DND-41 (cell line): ENCODE measurements at regions not wholly inside any gene's neighbourhood (a gene's known extent, or its start where the extent isn't known, plus 50 kb on each side); places are given as distances from the start of the nearest gene placed in this dataset.
"Not testable (repeated sequence)": the region's sequence is repeated elsewhere in the genome, so short reads cannot be mapped to it uniquely, and the experiment has no call there.

Experiments
- ATAC-seq: fragments of 200-7000 bp; cut with Tn5 transposase; 3 replicates; pipeline ENCODE4 v1.9.1; 2021; ENCODE audit warnings: low read depth; ENCODE audit not compliant: insufficient read depth
- DNase-seq: peaks from one replicate; pipeline ENCODE4 v3.0.0-alpha.2; 2020
- H2AFZ ChIP-seq: 2 replicates; pipeline ENCODE4 v1.6.0; 2012; ENCODE audit warnings: low read depth, low read length
- H3K27ac ChIP-seq: 2 replicates; pipeline ENCODE4 v1.5.1; 2012; ENCODE audit warnings: low read length, inconsistent platforms
- H3K27me3 ChIP-seq: fragments of 200-600 bp; sonication (generic); 2 replicates; pipeline ENCODE4 v1.6.0; 2012; ENCODE audit warnings: low read length, mild to moderate bottlenecking, inconsistent platforms; ENCODE audit not compliant: insufficient read depth, poor library complexity
- H3K36me3 ChIP-seq: 2 replicates; pipeline ENCODE4 v1.5.1; 2012; ENCODE audit warnings: low read length, inconsistent platforms; ENCODE audit not compliant: insufficient read depth
- H3K4me1 ChIP-seq: 2 replicates; pipeline ENCODE4 v1.5.1; 2012; ENCODE audit warnings: mild to moderate bottlenecking, low read length; ENCODE audit not compliant: insufficient read depth
- H3K4me2 ChIP-seq: 2 replicates; pipeline ENCODE4 v1.6.0; 2012; ENCODE audit warnings: mild to moderate bottlenecking, moderate library complexity, low read length, inconsistent platforms; ENCODE audit not compliant: insufficient read depth
- H3K4me3 ChIP-seq, 2 experiments: fragments of 200-600 bp in 1 of 2; shearing (Covaris generic) in 1 of 2; 2 replicates each; pipeline ENCODE4 v1.5.1; 2012 to 2016; ENCODE audit warnings: inconsistent platforms in 2 of 2, low read length in 2 of 2, mild to moderate bottlenecking in 2 of 2, low read depth in 1 of 2, moderate library complexity in 1 of 2
- H3K79me2 ChIP-seq: 2 replicates; pipeline ENCODE4 v1.6.0; 2012; ENCODE audit warnings: low read length, inconsistent platforms; ENCODE audit not compliant: insufficient read depth
- H3K9ac ChIP-seq: 2 replicates; pipeline ENCODE4 v1.6.0; 2012; ENCODE audit warnings: low read depth, mild to moderate bottlenecking, inconsistent platforms, low read length, moderate library complexity
- H3K9me3 ChIP-seq: 2 replicates; pipeline ENCODE4 v1.5.1; 2012; ENCODE audit warnings: low read length, moderate library complexity, mild to moderate bottlenecking, inconsistent platforms; ENCODE audit not compliant: insufficient read depth, severe bottlenecking
- H4K20me1 ChIP-seq: 2 replicates; pipeline ENCODE4 v1.6.0; 2012; ENCODE audit warnings: low read length; ENCODE audit not compliant: insufficient read depth
- CTCF ChIP-seq: IDR thresholded peaks from 2 replicates; pipeline ENCODE4 v1.5.1; 2012; ENCODE audit warnings: borderline replicate concordance, low read length, moderate library complexity, mild to moderate bottlenecking; ENCODE audit not compliant: poor library complexity, severe bottlenecking; ENCODE audit errors: extremely low read depth
- EZH2 ChIP-seq: IDR thresholded peaks from 3 replicates; pipeline ENCODE4 v1.6.1; 2012; ENCODE audit warnings: borderline replicate concordance, low read depth, mild to moderate bottlenecking, moderate library complexity, low read length, inconsistent platforms; ENCODE audit not compliant: severe bottlenecking

- Histone ChIP-seq H3K9me3 (no peaks in the 10 kb centered on the region), H3K4me2 (no peak overlapping the region), H4K20me1 (no peaks in the 10 kb centered on the region), H3K4me1 (no peaks in the 10 kb centered on the region), H3K27me3 (no peaks in the 10 kb centered on the region), H2AFZ (no peak overlapping the region), H3K79me2 (no peaks in the 10 kb centered on the region), H3K27ac (no peak overlapping the region), H3K4me3 (no peak overlapping the region), H3K36me3 (no peaks in the 10 kb centered on the region), H3K9ac (no peak overlapping the region)
- no peak for TF ChIP-seq EZH2
- TF ChIP-seq CTCF, result no peak
- DNase-seq, result no peak
- no peak for ATAC-seq
Measured at GRCh38 chr7:153066711-153067110, 307.2 kb downstream of the ACTR3B start.

GRCh38 chr7:153070141-153070540 lies 310.6 kb downstream of the ACTR3B start:
- ATAC-seq (no peak), DNase-seq (no peak)
- Histone ChIP-seq H3K27ac (no peak overlapping the region), H3K9ac (no peak overlapping the region), H3K27me3 (no peaks in the 10 kb centered on the region), H3K9me3 (no peaks in the 10 kb centered on the region), H4K20me1 (no peaks in the 10 kb centered on the region), H3K36me3 (no peaks in the 10 kb centered on the region), H3K4me3 (no peak overlapping the region), H2AFZ (no peak overlapping the region), H3K4me2 (no peak overlapping the region), H3K4me1 (no peaks in the 10 kb centered on the region), H3K79me2 (no peaks in the 10 kb centered on the region)
- no peak for TF ChIP-seq CTCF
- TF ChIP-seq EZH2, result no peak

- ATAC-seq (no peak), DNase-seq (no peak)
- Histone ChIP-seq H3K9me3 (no peaks in the 10 kb centered on the region), H3K79me2 (no peaks in the 10 kb centered on the region), H3K4me2 (no peak overlapping the region), H2AFZ (no peak overlapping the region), H3K27ac (no peak overlapping the region), H3K9ac (no peak overlapping the region), H3K27me3 (no peaks in the 10 kb centered on the region), H3K4me1 (no peaks in the 10 kb centered on the region), H4K20me1 (no peaks in the 10 kb centered on the region), H3K4me3 (no peak overlapping the region), H3K36me3 (no peaks in the 10 kb centered on the region)
- TF ChIP-seq CTCF (no peak), EZH2 (no peak)
Measured at GRCh38 chr7:153072806-153073205, 313.3 kb downstream of the ACTR3B start.

GRCh38 chr7:153076289-153076688 lies 316.7 kb downstream of the ACTR3B start:
- not testable (repeated sequence) for H3K36me3 ChIP-seq, H4K20me1 ChIP-seq, H3K4me1 ChIP-seq, H3K4me3 ChIP-seq, H2AFZ ChIP-seq, H3K4me2 ChIP-seq, H3K9me3 ChIP-seq, DNase-seq, H3K79me2 ChIP-seq, ATAC-seq, H3K27me3 ChIP-seq, H3K9ac ChIP-seq, H3K27ac ChIP-seq
